ENCODE measurements at regions not wholly inside any gene's neighbourhood (a gene's known extent, or its start where the extent isn't known, plus 50 kb on each side); places are given as distances from the start of the nearest gene placed in this dataset.

DNA sequence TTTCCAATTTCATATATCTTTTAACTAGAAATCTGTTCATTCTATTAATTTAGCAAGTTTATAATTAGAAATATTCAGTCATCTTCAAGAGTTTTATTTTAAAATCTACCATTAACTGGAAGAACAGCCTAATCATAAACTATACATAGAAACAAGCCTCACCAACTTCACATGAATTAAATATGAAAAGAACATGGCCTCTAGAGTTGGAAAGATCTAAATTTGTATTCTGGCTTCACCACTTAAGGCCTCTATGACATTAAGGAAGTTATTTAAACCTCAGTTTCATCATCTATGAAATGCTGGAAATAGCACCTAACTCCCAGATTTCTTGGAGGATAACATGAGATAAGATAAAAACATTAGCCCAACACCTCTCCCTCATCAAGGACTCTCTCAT lies 51.4 kb upstream of the SCN7A start:
- TF ChIP-seq SIN3A (IDR thresholded peaks at IDR 0.05; ENCODE audit: low read depth) (no peak), POLR2A (IDR thresholded peaks at IDR 0.05; ENCODE audit: borderline replicate concordance, extremely low read depth, insufficient read depth, insufficient read length) (no peak), EGR1 (IDR thresholded peaks at IDR 0.05; ENCODE audit: low read depth) (no peak), SP1 (IDR thresholded peaks at IDR 0.05; ENCODE audit: low read depth) (no peak), ZFX (IDR thresholded peaks at IDR 0.05) (no peak), CEBPB (IDR thresholded peaks at IDR 0.05; ENCODE audit: low read depth) (no peak)
- TF ChIP-seq, protein P1, sequence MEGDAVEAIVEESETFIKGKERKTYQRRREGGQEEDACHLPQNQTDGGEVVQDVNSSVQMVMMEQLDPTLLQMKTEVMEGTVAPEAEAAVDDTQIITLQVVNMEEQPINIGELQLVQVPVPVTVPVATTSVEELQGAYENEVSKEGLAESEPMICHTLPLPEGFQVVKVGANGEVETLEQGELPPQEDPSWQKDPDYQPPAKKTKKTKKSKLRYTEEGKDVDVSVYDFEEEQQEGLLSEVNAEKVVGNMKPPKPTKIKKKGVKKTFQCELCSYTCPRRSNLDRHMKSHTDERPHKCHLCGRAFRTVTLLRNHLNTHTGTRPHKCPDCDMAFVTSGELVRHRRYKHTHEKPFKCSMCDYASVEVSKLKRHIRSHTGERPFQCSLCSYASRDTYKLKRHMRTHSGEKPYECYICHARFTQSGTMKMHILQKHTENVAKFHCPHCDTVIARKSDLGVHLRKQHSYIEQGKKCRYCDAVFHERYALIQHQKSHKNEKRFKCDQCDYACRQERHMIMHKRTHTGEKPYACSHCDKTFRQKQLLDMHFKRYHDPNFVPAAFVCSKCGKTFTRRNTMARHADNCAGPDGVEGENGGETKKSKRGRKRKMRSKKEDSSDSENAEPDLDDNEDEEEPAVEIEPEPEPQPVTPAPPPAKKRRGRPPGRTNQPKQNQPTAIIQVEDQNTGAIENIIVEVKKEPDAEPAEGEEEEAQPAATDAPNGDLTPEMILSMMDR (IDR thresholded peaks at IDR 0.05 in 2 of 3, conservative IDR thresholded peaks at IDR 0.05 in 1 of 3; ENCODE audit: borderline replicate concordance in 1 of 3, insufficient read depth in 1 of 3, low read depth in 2 of 3, low read length in 2 of 3): no peak
- TF ChIP-seq, protein P2, sequence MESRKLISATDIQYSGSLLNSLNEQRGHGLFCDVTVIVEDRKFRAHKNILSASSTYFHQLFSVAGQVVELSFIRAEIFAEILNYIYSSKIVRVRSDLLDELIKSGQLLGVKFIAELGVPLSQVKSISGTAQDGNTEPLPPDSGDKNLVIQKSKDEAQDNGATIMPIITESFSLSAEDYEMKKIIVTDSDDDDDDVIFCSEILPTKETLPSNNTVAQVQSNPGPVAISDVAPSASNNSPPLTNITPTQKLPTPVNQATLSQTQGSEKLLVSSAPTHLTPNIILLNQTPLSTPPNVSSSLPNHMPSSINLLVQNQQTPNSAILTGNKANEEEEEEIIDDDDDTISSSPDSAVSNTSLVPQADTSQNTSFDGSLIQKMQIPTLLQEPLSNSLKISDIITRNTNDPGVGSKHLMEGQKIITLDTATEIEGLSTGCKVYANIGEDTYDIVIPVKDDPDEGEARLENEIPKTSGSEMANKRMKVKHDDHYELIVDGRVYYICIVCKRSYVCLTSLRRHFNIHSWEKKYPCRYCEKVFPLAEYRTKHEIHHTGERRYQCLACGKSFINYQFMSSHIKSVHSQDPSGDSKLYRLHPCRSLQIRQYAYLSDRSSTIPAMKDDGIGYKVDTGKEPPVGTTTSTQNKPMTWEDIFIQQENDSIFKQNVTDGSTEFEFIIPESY (IDR thresholded peaks at IDR 0.05; ENCODE audit: extremely low read depth, insufficient replicate concordance, low read length): no peak
- TF ChIP-seq, protein P3, sequence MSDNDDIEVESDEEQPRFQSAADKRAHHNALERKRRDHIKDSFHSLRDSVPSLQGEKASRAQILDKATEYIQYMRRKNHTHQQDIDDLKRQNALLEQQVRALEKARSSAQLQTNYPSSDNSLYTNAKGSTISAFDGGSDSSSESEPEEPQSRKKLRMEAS (IDR thresholded peaks at IDR 0.05): no peak

More for the DNA sequence above, 51.4 kb upstream of the SCN7A start:
- POLR2A ChIA-PET: no interaction called here
- H4K20me1 ChIP-seq (ENCODE audit: insufficient read depth): no peaks in the 10 kb centered on the region
- no peak overlapping the region for H3K9ac ChIP-seq (ENCODE audit: low read length)
- H3K79me2 ChIP-seq (ENCODE audit: insufficient read depth, low read length): no peaks in the 10 kb centered on the region
- ATAC-seq (no peak), DNase-seq (ENCODE audit: low read depth, low spot score) (no peak)
- H3K36me3 ChIP-seq (ENCODE audit: control insufficient read depth in 1 of 2, insufficient read depth in 2 of 2, low read length in 2 of 2): no peaks in the 10 kb centered on the region
- no TSS peak for BruUV-seq (replicated peaks)
- CTCF ChIA-PET: no interaction called here
- no peak overlapping the region for H3K4me2 ChIP-seq (ENCODE audit: low read length)
- intact Hi-C loops (cut with micrococcal nuclease): no loop called here
- H2AFZ ChIP-seq (ENCODE audit: low read depth, low read length, poor library complexity, severe bottlenecking): no peak overlapping the region
- no peaks in the 10 kb centered on the region for H3K9me3 ChIP-seq (ENCODE audit: control insufficient read depth in 1 of 2, insufficient read depth in 1 of 2, low read depth in 1 of 2, low read length in 2 of 2)
- RAD21 ChIA-PET (ENCODE audit: low non-redundant PET in 1 of 2, low total read pairs in 2 of 2, uncharacterized antibody in 2 of 2, unreplicated experiment in 2 of 2): no interaction called here
- no peak overlapping the region for H3K27ac ChIP-seq (ENCODE audit: low read depth, low read length)
- no peaks in the 10 kb centered on the region for H3K9me2 ChIP-seq (ENCODE audit: insufficient read depth)
- H3K27me3 ChIP-seq (ENCODE audit: insufficient read depth, low read length): no peaks in the 10 kb centered on the region
- no peak overlapping the region for H3K4me3 ChIP-seq (replicated peaks in 1 of 2; ENCODE audit: low read depth in 1 of 2, low read length in 2 of 2)
- H3K4me1 ChIP-seq (ENCODE audit: control insufficient read depth in 1 of 2, insufficient read depth in 2 of 2, low read length in 2 of 2): no peaks in the 10 kb centered on the region
